Fibroblast of villous mesenchyme (primary cell): ENCODE measurements at regions not wholly inside any gene's neighbourhood (a gene's known extent, or its start where the extent isn't known, plus 50 kb on each side); places are given as distances from the start of the nearest gene placed in this dataset.

ENCODE experiments used
- DNase-seq: peaks from one replicate; pipeline ENCODE4 v3.0.0-alpha.2; 2010; ENCODE audit warnings: low read depth
- H3K4me3 ChIP-seq: 2 replicates; pipeline ENCODE4 v1.5.1; 2011; ENCODE audit warnings: low read depth, mild to moderate bottlenecking, low read length
- TF ChIP-seq, protein P1 (sequence below): IDR thresholded peaks from 2 replicates; pipeline ENCODE4 v1.5.1; 2012; ENCODE audit warnings: low read depth, mild to moderate bottlenecking, low read length; ENCODE audit not compliant: insufficient read depth

DNA sequence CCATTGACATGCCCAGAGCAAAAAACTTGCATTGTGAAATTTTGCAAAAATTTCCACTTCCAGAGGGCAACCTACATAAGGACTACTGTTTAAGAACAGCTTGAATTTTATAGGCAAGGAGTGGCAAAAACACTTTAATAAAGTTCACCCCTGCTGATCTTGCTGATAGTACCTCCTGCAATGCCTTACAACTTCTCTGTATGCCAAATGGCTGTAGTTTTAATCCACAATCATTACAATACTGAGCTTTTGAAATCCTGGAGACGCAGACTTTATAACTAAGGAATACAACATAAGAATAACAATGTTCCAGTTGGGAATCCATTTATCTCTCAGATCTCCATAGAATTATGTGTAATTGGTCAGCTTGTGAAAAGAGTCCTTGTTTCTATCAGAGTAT is 247.5 kb downstream of the KCNJ3 start:
- TF ChIP-seq, protein P1, sequence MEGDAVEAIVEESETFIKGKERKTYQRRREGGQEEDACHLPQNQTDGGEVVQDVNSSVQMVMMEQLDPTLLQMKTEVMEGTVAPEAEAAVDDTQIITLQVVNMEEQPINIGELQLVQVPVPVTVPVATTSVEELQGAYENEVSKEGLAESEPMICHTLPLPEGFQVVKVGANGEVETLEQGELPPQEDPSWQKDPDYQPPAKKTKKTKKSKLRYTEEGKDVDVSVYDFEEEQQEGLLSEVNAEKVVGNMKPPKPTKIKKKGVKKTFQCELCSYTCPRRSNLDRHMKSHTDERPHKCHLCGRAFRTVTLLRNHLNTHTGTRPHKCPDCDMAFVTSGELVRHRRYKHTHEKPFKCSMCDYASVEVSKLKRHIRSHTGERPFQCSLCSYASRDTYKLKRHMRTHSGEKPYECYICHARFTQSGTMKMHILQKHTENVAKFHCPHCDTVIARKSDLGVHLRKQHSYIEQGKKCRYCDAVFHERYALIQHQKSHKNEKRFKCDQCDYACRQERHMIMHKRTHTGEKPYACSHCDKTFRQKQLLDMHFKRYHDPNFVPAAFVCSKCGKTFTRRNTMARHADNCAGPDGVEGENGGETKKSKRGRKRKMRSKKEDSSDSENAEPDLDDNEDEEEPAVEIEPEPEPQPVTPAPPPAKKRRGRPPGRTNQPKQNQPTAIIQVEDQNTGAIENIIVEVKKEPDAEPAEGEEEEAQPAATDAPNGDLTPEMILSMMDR: no peak
- H3K4me3 ChIP-seq: no peak overlapping the region
- no peak for DNase-seq

DNA sequence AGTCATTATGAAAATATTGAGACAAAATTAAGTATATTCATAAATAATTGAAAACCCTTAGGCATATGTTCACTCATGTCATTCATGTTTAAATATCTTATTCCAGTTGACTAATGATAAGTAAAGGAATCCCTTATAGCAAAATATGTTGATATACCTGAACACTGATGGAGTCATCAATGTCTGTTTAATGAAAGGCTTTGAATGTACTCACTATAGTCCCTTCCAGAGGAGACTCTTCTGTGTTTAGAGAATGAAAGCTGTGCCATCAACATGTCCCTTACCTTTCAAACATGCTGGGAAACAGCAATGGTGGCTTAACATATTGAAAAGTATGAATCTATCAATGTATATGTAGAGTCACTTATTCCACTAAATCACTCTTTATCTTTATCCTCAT is 242.9 kb downstream of the KCNJ3 start:
- DNase-seq: no peak
- TF ChIP-seq, protein P1: no peak
- no peak overlapping the region for H3K4me3 ChIP-seq

DNA sequence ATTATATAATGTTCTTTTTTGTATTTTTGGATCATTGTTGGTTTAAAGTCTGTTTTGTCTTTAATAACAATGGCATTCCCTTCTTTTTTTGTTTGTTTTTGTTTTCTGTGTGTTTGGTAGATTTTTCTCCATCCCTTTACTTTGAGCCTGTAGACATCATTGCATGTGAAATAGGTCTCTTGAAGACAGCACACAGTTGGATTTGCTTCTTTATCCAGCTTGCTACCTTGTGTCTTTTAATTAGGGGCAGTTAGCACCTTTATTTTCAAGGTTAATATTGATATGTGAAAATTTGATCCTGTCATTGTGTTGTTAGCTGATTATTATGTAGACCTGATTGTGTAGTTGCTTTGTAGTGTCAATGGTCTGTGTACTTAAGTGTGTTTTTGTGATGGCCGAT is 235.7 kb downstream of the KCNJ3 start:
- H3K4me3 ChIP-seq: no peak overlapping the region
- TF ChIP-seq, protein P1: no peak
- no peak for DNase-seq

DNA sequence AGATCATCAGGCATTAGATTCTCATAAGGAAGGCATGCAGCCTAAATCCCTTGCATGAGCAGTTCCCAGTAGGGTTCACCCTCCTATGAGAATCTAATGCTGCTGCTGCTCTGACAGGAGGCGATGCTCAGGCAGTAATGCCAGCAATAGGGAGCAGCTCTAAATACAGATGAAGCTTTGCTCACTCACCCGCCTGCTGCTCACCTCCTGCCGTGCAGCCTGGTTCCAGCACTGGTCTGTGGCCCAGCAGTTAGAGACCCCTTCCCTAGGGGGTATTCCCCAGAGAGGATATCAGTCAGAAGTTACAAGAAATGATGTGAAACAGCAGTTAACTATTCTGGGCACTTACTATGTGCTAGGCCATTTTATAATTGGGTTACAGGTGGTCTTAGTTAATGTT is 226.0 kb downstream of the KCNJ3 start:
- DNase-seq: no peak
- H3K4me3 ChIP-seq: no peak overlapping the region
- TF ChIP-seq, protein P1: no peak

DNA sequence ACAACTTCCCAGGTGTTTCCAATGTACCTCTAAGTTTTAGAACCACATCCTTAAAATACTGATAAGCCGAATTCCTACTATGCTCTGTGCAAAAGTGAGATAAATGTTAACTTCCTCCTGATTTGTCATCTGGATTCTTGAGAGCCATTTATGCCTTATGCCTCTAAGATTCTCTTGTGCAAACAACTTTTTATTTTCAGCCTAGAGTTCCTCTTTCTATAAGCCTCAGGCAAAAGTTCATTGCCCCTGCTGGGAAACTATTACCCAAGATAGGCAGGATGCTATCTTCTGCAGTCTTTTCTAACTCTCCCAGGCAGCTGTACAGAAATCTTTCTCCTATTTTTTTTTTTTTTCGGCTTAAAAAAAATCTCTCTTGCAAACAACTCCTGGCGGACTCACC is 216.1 kb downstream of the KCNJ3 start:
- no peak overlapping the region for H3K4me3 ChIP-seq
- DNase-seq: no peak
- TF ChIP-seq, protein P1: no peak

DNA sequence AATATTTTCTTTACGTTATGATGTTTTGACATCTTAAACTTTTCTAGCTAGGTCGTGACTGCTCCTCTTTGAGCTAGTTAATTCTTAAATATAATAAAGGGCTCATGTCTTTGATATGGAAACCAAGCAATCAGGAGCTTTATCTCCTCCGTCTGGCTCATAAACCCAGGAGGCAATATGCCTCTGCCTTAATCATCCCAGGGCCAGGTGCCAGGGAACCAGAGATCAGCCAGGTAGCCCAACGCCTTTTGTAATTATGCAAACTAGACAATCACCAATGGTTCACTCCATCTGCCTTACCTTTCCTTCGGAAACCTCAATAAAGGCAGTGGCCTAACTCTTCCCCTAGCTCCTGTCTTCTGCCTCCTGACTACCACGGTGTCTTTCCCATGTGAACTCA is 213.7 kb downstream of the KCNJ3 start:
- TF ChIP-seq, protein P1: no peak
- no peak for DNase-seq
- no peak overlapping the region for H3K4me3 ChIP-seq

DNA sequence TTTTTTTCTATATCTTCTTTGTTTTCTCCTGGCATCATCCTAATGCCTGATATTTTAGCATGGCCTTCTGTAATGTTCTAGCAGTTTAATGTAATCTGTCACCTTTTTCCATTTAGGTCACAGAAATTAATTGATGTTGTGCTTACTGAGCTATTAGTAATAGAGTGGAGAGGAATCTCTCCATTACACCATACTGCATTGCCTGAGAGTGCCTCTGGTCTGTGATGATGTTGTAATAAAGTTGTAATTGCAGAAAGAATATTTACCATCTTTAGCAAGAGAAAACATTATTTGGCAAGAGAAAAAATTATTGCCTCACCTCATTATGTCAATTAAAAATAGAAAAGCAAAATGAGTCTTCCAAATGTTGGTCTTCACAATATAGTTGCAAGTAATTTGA is 213.2 kb downstream of the KCNJ3 start:
- TF ChIP-seq, protein P1: no peak
- no peak overlapping the region for H3K4me3 ChIP-seq
- DNase-seq: no peak
